NCI-H1417 (cell line): ENCODE measurements at regions not wholly inside any gene's neighbourhood (a gene's known extent, or its start where the extent isn't known, plus 50 kb on each side); places are given as distances from the start of the nearest gene placed in this dataset.

Source experiments
- DNase-seq, 3 experiments: peaks; one replicate each; lab custom pipeline; 2025; lab: John Stamatoyannopoulos, UW

DNA sequence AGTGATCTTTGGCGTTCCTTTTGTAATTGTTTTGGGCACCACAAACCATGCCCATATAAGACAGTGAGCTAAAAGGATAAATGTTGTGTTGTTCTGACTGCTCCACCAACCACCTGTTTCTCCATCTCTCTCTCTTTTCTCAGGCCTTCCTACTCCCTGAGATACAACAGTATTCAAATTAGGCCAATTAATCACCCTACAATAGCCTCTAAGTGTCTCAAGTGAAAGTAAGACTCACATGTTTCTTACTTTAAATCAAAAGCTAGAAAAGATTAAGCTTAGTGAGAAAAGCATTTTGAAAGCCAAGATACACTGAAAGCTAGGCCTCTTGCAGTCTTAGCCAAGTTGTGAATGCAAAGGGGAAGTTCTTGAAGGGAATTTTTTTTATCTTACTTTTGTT lies 268.8 kb upstream of the NREP start:
- DNase-seq, result no peak

DNA sequence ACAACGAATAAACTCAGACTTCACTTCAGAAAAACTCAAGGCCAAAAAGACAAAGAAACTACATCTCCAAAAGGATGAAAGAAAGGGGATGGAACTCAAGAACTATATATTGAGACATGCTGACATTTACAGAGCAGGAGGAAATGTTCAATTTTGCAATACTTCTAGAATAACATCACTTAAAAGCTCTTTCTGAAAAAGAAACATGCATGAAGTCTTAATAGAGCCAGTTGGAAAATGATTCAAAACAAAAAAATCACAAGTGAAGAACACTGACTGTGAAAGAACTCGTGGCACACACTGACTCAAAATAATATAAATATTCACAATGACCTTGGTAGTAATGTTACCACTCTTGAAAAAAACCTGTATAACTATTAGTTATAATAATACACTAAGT lies 267.8 kb upstream of the NREP start:
- DNase-seq, result no peak

- no peak for DNase-seq
Measured at GRCh38 chr5:112024221-112024620, 267.2 kb upstream of the NREP start.

DNA sequence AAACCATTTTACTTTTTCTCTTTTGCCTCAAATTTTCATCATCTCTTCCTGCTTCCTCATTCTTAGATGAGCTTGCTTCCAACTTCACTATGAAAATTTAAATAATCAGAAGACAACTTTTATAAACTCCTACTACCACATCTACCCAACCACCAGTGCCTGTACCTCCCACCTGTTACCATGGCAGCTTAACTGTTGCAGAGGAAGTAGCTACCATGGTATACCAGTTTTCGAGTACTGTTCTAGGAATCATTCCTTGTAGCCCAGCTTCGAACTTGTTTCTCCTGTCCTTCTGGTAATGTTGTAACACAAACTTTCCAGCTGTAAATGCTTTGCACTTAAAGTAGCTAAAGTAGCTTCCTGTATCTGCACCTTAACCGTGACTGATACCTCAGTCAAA lies 266.8 kb upstream of the NREP start:
- DNase-seq, result no peak

- no peak for DNase-seq
Measured at GRCh38 chr5:112018846-112019245, 261.9 kb upstream of the NREP start.

DNA sequence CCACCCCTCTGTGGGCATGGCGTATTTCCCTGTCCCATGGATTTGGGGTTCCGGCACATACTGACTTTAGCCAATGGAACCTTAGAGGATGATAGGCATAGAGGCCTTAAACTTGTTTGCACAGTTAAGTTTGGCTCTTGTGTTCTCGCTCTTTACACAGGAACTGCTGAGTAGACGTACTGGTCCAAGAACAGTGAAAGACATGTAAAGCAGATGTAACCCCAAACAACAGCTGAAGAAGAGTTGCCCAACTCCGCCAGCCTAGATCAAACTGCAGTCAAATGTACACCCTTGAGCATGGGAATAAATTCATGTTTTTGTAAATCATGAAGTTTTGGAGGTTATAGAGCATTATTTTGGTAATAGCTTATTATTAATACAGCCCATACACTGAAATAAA lies 260.0 kb upstream of the NREP start:
- DNase-seq, result no peak

- no peak for DNase-seq
Measured at GRCh38 chr5:112014783-112015395, 257.9 kb upstream of the NREP start.

DNA sequence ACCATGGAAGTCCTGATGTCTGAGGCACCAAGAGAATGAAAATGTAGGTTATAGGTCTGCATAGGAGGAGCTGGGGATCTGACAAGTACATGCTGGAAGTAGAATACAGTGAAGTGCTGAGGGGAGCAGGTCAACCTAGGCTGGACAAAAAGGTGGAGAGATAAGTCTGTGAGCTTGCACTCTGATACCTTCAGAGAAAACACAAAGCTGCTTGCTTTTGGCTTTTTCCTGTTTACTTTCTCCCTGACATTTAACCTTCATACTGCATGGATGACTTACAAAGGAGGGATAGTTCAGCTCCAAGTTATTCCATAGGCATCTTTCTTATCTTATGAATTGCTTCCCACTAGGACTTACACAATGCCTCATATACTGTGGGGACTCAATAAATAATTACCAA lies 256.7 kb upstream of the NREP start:
- no peak for DNase-seq

- DNase-seq, result no peak
Measured at GRCh38 chr5:112012104-112012503, 255.1 kb upstream of the NREP start.

DNA sequence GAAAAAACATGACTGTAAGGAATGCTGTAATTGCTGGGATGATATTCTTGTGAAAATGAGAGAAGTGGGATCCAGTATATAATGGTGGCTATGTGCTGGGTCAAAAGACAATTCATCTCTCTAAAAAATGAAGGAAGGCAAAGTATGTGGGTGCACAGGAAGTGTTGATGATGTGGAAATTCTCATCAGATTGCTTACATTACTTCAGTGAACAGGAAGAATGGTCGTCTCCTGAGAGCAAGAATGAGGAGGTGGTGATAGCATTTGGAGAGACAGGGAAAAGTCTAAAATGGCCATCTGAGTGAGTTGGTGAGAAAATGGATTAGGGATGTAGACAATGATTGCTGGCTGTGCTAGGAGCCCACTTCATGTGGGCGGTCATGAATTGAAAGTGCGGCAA lies 253.5 kb upstream of the NREP start:
- no peak for DNase-seq

- no peak for DNase-seq
Measured at GRCh38 chr5:112006721-112007120, 249.7 kb upstream of the NREP start.

GRCh38 chr5:112005623-112005930 lies 248.6 kb upstream of the NREP start:
- DNase-seq, result no peak

- no peak for DNase-seq
Measured at GRCh38 chr5:112004867-112005622, 248.1 kb upstream of the NREP start.

GRCh38 chr5:112002376-112002775 lies 245.4 kb upstream of the NREP start:
- DNase-seq, result no peak

DNA sequence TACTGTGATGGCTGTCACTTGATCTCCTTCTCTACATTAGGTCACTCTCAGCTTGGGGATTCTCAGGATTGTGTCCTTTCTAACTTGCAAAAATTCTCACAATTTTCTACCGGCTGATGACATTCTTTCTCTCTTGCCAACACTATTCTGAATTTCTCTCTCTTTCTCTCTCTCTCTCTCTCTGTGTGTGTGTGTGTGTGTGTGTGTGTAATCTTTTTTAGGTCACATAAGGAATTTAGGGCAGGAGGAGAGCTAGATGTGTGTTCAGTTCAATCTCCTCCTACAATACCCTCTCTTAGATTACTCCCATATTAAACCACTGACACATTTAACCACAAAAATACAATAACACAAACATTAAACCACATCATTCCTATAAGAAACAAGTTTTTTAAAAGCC lies 242.3 kb upstream of the NREP start:
- DNase-seq, result no peak

- DNase-seq, result no peak
Measured at GRCh38 chr5:111998871-111999270, 241.9 kb upstream of the NREP start.

DNA sequence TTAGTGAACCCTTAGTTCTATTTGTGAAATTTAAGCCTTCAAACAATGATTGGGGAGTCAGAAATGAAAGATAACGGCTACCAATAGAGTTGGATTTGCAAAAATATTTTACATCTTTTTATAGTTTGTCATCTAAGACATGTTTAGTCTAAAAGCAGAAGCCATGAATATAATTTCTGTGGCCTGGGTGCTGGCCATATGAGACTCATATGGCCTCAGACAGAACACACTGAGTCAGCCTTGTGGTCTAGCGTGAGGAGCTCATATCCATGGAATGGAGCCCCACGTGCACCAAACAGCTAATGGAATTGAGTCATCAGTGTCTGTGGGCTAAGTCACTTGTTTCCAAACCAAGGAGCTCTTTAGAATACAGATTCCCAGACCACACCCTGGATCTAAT lies 240.7 kb upstream of the NREP start:
- no peak for DNase-seq

DNA sequence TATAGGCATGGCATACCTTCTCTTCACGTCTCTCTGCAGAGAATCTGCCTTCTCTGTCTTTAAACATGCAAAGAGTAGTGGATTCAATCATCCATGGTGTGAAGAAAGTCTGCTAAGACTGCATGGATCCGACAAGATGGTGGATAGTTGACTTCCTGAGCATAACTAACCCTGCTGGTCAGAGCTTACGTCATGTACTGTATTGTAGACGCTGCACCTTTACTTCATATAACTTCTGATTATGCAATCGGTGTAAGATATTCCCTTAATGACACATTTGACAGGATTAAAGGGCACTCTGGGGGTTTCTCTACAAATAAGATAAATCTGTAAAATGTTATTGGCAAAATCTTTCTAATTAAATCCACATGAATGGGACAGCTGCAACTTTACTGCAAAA lies 240.3 kb upstream of the NREP start:
- DNase-seq, result no peak

GRCh38 chr5:111996574-111996973 lies 239.6 kb upstream of the NREP start:
- DNase-seq, result no peak

DNA sequence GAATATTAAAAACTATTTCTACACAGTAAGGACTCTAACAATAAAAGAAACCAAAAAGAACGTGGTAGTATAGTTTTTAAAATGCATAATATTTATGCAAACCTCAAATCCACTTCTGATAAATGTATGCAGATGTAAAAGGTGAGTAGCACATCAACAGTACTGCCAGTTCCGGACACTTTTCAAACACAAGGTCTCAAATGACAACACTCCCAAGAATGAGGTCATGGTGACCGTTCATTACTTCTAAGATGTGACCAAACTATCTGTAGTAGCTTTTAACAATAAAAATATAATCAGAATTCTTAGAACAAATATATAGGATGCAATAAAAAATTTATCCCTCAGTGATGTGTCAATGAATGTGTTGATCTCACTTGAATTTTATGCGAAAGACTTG lies 238.7 kb upstream of the NREP start:
- DNase-seq, result no peak

DNA sequence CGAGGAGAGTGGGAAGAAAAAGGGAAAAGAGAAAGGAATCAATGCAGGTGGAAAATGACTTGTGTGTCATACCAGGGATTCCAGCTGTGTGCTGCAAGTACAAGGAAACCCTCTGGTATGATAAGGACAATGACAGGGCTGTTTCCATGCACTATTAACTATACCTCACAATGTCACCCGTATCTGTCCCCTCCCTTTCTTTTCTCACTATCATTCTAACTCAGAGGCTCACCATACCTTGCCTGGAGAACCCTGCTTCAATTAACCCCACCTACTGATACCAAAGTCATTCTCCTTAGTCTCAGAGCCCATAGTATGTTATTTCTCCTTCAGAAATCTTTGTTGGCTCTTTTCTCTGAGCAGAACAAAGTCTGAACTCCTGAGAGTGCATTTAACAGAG lies 236.2 kb upstream of the NREP start:
- no peak for DNase-seq

GRCh38 chr5:111984044-111984443 lies 227.1 kb upstream of the NREP start:
- DNase-seq, result no peak

DNA sequence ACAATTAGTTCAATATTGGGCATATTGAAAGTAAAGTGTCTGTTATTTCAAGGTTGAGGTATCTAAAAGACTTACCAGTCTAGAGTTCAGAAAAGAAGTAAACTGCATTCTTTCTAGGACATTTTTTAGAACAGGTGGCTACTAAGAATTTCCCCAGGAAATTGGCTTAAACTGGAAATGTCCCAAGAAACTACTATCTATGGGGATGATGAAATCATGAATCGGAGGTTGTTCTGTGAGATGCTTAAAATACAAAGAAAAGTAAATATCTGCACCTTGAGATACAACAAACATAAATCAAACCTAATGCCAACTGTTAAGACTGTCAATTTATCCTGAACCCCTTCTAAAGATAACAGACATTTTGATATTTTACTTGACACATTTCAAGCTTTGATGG lies 226.5 kb upstream of the NREP start:
- DNase-seq, result no peak

DNA sequence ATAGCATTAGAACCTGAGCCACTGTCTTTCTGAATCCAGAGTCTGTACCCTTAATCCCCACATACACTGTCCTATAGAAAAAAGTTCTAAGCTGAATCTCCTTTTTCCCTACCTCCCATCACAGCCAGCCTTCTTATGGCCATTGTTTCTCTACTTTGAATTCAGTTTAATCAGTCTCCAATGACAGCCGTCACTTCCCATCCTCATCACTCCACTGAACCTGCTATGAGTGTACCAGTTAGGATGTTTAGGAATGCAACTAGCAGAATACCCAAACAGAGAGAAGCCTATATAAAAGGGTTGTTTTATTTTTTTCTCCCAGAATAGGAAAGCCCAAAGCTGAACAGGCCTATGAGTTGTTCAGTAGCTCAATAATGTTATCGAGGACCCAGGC lies 220.4 kb upstream of the NREP start:
- no peak for DNase-seq
